Lower leg skin (tissue), 3 donors: ENCODE measurements at regions not wholly inside any gene's neighbourhood (a gene's known extent, or its start where the extent isn't known, plus 50 kb on each side); places are given as distances from the start of the nearest gene placed in this dataset.

Experiments
- CTCF ChIP-seq, 3 donors: fragments of 450-650 bp; IDR thresholded peaks; one replicate each; pipeline ENCODE4 v1.5.1; 2016; ENCODE audit warnings: antibody characterized with exemption in 3 of 3, mild to moderate bottlenecking in 3 of 3, moderate library complexity in 2 of 3
- POLR2A ChIP-seq, 2 donors: fragments of 450-650 bp; IDR thresholded peaks; one replicate each; pipeline ENCODE4 v1.6.1; 2016 to 2017; ENCODE audit warnings: antibody characterized with exemption in 2 of 2, mild to moderate bottlenecking in 1 of 2, moderate library complexity in 1 of 2

GRCh38 chr1:10903821-10904220 lies 107.4 kb upstream of the CASZ1 start:
- TF ChIP-seq POLR2A (IDR thresholded peaks at IDR 0.05) (no peak), CTCF (IDR thresholded peaks at IDR 0.05) (no peak)
